Stimulated activated CD8-positive, alpha-beta memory T cell treated with anti-CD3 and anti-CD28 coated beads, Interleukin-7, amount 100 ng/mL, for 24 hours (primary cell): ENCODE measurements at regions not wholly inside any gene's neighbourhood (a gene's known extent, or its start where the extent isn't known, plus 50 kb on each side); places are given as distances from the start of the nearest gene placed in this dataset.

Experiments
- DNase-seq: peaks from one replicate; pipeline ENCODE4 v3.0.0-alpha.2; 2020; ENCODE audit warnings: low read depth

GRCh38 chr14:86897704-86898513, 1095.1 kb downstream of the GALC start:
- DNase-seq = no peak

GRCh38 chr14:86897224-86897623, 1095.8 kb downstream of the GALC start:
- DNase-seq = no peak

- no peak for DNase-seq
Measured at GRCh38 chr14:86896701-86897100, 1096.3 kb downstream of the GALC start.

GRCh38 chr14:86892152-86892956, 1100.6 kb downstream of the GALC start:
- DNase-seq = no peak

- no peak for DNase-seq
Measured at GRCh38 chr14:86885280-86885679, 1107.7 kb downstream of the GALC start.

GRCh38 chr14:86884498-86884897, 1108.5 kb downstream of the GALC start:
- DNase-seq = no peak

GRCh38 chr14:86882818-86883217, 1110.2 kb downstream of the GALC start:
- no peak for DNase-seq

- DNase-seq = no peak
Measured at GRCh38 chr14:86865934-86866333, 1127.0 kb downstream of the GALC start.

GRCh38 chr14:86858591-86858990, 1134.4 kb downstream of the GALC start:
- no peak for DNase-seq

GRCh38 chr14:86858031-86858430, 1135.0 kb downstream of the GALC start:
- DNase-seq = no peak

GRCh38 chr14:86852530-86852929, 1140.5 kb downstream of the GALC start:
- DNase-seq = no peak

- no peak for DNase-seq
Measured at GRCh38 chr14:86847140-86847539, 1145.8 kb downstream of the GALC start.

GRCh38 chr14:86838363-86838762, 1154.6 kb downstream of the GALC start:
- no peak for DNase-seq

- no peak for DNase-seq
Measured at GRCh38 chr14:86826661-86827060, 1166.3 kb downstream of the GALC start.

- DNase-seq = no peak
Measured at GRCh38 chr14:86824167-86824566, 1168.8 kb downstream of the GALC start.

- no peak for DNase-seq
Measured at GRCh38 chr14:86823581-86823980, 1169.4 kb downstream of the GALC start.

- no peak for DNase-seq
Measured at GRCh38 chr14:86815341-86815740, 1177.6 kb downstream of the GALC start.

GRCh38 chr14:86802726-86803125, 1190.3 kb downstream of the GALC start:
- no peak for DNase-seq

GRCh38 chr14:86799244-86799647, 1193.7 kb downstream of the GALC start:
- DNase-seq = no peak

GRCh38 chr14:86798330-86798729, 1194.7 kb downstream of the GALC start:
- no peak for DNase-seq

GRCh38 chr14:86797075-86797351, 1196.0 kb downstream of the GALC start:
- no peak for DNase-seq

GRCh38 chr14:86796221-86797074, 1196.5 kb downstream of the GALC start:
- DNase-seq = no peak

- DNase-seq = no peak
Measured at GRCh38 chr14:86794689-86795088, 1198.3 kb downstream of the GALC start.
